NCI-H82 treated with DMSO at 0.1 percent for 48 hours (cell line): ENCODE measurements at regions not wholly inside any gene's neighbourhood (a gene's known extent, or its start where the extent isn't known, plus 50 kb on each side); places are given as distances from the start of the nearest gene placed in this dataset.

Experiments
- DNase-seq: peaks from one replicate; lab custom pipeline; 2025; ENCODE audit not compliant: unreplicated experiment; lab: John Stamatoyannopoulos, UW

GRCh38 chr2:144217853-144218633 is 301.9 kb downstream of the ZEB2 start:
- DNase-seq, result no peak

DNA sequence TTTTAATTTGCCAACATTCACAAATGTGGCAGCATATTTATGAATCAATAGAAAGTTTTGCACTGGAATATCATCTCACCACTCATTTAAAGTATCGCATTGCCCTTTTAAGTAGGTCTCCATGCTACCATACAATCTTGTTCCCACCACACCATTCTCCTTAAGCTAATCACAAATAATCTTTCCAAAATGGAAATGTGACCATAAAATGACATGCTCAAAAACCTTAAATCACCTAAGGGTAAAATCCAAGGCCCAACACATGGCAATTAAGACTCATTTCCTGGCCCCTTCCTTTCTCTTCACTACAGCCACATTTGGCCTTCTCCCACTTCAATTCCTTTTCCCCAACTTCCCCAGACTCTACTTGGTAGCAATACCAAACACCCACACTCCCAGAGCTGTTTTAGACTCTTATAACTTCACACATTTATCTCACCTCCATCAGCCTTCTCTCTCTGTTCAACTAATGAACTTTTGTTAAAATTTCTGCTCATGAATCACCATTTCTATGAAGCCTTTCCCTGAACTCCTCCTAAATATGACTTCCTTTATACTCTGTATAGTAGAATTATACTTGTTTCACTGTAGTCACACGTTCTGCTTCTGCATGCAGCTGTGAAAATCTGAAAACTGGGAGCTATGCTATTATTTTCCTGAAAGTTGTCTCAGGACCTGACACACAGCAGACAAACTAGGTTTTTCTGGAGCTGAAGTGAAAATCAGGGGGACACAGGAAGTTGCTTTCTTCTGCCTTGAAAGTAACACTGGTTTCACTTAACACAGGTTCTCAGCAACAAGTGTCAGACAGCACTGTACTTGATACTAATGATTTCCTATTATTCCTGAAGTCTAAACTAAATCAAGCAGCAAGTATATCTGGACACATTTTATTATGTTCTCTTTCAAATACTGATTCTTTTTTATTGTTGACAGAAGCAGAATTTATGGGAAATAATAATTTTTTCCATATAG is 303.9 kb downstream of the ZEB2 start:
- no peak for DNase-seq

DNA sequence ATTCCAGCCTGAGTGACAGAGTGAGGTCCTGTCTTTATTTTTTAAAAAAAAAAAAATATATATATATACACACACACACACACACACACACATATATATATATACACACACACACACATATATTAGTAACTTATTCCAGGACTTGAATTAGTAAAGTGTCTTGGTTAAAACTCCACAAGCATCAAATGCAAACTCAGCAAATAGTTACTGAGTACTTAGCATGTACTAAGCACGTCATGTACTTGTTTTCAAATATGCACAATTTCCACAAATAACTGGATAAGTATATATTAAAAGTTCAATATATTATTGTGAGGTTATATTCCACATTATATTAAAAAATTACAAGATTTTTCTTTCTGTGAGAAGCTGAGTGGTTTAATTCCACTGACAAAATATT is 304.7 kb downstream of the ZEB2 start:
- DNase-seq, result no peak

DNA sequence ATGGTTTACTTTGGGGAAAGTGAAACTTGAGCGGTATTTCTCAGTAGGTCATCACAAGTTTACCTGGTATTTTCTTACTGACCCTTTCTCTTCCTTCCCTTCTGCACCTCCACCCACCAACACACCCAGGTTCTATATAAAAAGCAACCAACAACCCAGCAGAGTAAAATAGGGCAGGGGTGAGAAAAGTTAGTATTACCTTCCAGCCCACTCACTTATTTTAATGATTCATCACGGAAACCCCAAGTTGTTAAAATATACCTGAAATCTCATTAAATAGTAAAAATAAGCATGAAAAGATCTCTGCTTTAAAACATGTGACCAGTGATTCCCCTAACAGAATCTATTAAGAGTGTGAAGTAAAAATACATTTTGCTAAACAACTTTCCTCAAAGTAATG is 306.1 kb downstream of the ZEB2 start:
- no peak for DNase-seq

GRCh38 chr2:144211826-144212225 is 308.1 kb downstream of the ZEB2 start:
- no peak for DNase-seq

DNA sequence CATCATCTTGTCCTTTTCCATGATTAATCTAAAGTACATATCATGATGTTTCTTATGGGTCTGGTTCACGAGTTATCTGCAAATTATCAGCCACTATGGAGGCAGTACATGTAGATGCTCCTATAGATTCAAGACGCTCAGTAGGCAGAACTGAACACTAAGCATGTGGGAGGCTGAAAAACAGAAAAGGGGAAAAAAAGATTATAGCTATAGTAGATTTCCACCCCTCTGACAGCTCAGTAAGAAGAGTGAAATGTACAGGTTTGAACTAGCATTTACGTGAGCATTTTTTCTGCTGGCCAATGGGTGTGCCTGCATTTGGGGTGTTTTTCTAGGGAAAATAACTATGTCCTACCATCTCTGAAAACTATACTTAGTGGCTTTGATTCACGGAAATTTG is 308.9 kb downstream of the ZEB2 start:
- DNase-seq, result no peak

GRCh38 chr2:144210076-144210475 is 309.8 kb downstream of the ZEB2 start:
- DNase-seq, result no peak

GRCh38 chr2:144208924-144209323 is 311.0 kb downstream of the ZEB2 start:
- no peak for DNase-seq

DNA sequence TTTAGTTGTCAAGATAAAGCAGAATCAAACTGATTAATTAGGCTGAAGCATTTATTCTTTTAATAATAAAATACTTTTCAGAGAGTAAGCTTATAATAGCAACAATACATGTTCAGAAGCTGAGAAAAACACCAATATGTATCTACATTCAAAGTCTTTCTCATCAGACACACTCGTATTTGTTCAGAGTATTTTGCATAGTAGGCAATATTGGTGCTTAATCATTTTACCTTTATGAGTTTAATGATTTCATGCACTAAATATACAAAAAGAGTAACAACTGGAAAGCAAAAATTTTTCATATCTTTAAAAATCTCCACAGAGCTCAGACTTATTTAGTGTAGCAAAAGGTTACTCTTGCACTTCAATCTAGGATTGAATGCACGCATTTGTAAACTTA is 313.9 kb downstream of the ZEB2 start:
- no peak for DNase-seq

GRCh38 chr2:144201868-144202468 is 318.0 kb downstream of the ZEB2 start:
- no peak for DNase-seq

DNA sequence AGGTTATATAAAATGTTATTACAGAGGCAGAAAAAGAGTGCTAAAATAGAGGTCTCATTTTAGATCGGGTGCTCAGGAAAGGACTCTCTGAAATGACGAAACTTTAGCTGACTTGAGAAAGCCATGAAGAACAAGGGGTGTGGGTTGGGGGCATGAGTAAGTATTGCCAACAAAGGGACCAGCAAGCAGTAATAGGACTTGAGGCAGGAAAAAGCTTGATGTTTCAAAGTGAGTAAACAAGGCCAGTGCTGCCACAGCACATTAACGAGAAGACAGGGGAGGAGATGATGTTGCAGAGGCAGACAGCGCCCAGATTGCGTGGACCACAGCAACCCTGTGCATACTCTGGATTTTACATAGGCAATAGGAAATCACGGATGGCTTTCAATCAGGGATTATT is 318.8 kb downstream of the ZEB2 start:
- no peak for DNase-seq

DNA sequence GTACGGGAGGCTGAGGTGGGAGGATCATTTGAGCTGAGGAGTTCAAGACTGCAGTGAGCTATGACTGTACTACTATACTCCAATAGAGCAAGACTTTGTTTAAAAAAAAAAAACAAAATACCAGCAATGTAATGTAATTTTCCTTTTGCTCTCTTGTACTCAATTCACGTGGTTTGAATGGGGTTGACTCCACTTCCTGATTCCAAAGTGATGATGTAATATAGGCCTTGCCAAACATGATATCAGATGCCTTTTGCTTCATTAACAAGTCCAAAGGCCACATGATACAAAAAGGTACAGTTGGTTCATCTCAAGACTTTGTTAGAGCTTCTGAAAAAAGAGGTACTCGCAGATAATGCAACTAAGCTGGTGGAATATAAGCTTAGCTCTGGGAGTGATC is 321.8 kb downstream of the ZEB2 start:
- DNase-seq, result no peak

- no peak for DNase-seq
These were observed 325.4 kb downstream of the ZEB2 start for GRCh38 chr2:144194326-144195071.

- no peak for DNase-seq
These were observed 328.9 kb downstream of the ZEB2 start for GRCh38 chr2:144190908-144191605.

- no peak for DNase-seq
These were observed 336.2 kb downstream of the ZEB2 start for GRCh38 chr2:144183727-144184126.

GRCh38 chr2:144181001-144181400 is 338.9 kb downstream of the ZEB2 start:
- no peak for DNase-seq

DNA sequence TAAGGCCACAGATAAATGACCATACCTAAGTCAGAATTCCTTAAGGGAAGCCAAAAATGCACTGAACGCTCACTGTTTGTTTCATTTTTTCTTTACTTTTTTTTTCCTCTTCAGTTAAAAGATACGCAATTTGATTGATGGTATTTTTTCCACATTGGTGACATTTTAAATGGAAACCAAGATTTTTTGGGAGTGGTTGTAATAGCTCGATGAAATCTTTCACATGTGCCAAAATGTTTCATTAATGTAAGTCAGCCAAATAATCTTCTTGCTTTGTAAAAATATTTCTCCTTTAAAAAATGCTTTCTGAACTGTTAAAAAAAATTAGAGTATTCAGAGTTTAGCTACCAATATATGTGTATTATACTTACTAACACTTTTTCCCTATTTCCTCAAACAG is 339.8 kb downstream of the ZEB2 start:
- DNase-seq, result no peak

DNA sequence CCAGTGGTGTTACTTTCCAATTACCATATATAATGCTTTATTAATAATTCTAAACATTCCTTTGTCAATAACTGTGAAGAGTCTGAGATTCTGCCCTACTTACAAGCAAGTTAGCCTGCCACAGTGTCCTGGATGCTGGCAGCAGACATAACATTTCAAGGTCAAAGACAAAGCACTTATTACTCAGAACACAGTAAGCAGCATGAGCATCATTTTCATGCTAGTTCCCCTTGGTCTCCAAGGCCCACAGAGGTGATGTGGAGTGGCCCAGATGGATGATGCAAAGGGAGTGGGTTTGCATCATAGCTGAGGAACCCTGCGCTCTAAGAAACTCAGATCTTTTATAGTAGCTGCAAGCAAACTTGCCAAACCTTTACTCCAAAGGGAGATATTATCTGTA is 349.7 kb downstream of the ZEB2 start:
- no peak for DNase-seq

- no peak for DNase-seq
These were observed 353.2 kb downstream of the ZEB2 start for GRCh38 chr2:144166743-144167142.

DNA sequence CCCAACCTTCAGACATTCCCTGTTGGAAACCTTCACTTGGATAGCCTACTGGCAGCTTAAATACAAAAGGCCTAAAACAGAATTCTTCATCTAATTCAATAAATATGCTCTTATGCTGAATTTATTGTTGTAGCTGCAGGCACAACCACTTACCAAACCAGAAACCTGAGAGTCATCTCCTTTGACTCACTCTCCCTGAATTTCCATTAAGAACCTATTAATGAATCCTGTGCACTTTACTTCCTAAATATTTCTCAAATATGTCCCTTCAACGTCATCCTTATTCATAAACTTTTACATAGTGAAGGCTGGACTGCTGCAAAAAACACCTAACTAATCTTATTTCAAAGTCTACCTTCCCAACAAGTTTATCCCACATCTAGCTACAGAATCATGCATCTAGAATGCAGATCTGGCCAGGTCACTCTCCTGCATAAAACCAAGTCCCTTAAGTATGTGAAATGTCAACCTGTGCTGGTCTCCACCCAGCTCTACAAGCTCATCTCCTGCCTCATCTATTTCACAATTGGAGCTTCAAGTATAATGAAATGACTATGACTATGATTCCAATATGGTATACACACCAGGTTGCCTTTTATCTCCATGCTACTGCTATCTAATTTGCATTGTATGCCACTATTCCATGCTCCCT is 354.2 kb downstream of the ZEB2 start:
- DNase-seq, result no peak
